Peyer's patch (tissue), 4 donors: ENCODE measurements at regions not wholly inside any gene's neighbourhood (a gene's known extent, or its start where the extent isn't known, plus 50 kb on each side); places are given as distances from the start of the nearest gene placed in this dataset.

ENCODE experiments used
- CTCF ChIP-seq, 6 experiments: fragments of 450-650 bp in 4 of 6; fragments of 200-600 bp in 2 of 6; sonication (generic) in 1 of 6; IDR thresholded peaks; one replicate each; pipeline ENCODE4 v1.5.1; 2017 to 2019; ENCODE audit warnings: antibody characterized with exemption in 6 of 6, mild to moderate bottlenecking in 3 of 6, moderate library complexity in 1 of 6
- POLR2A ChIP-seq, 2 donors: fragments of 450-650 bp; IDR thresholded peaks; one replicate each; pipeline ENCODE4 v1.5.1; 2017; ENCODE audit warnings: antibody characterized with exemption in 2 of 2, mild to moderate bottlenecking in 2 of 2, moderate library complexity in 2 of 2

GRCh38 chr2:18708203-18708715, 118.9 kb upstream of the NT5C1B start:
- TF ChIP-seq CTCF (IDR thresholded peaks at IDR 0.05), result no peak
- TF ChIP-seq POLR2A (IDR thresholded peaks at IDR 0.05), result no peak
